Panc1 (cell line): ENCODE measurements at regions not wholly inside any gene's neighbourhood (a gene's known extent, or its start where the extent isn't known, plus 50 kb on each side); places are given as distances from the start of the nearest gene placed in this dataset.

Experiments
- ATAC-seq: fragments of 200-7000 bp; cut with Tn5 transposase; 2 replicates; pipeline ENCODE4 v1.9.1; 2020; ENCODE audit warnings: mild to moderate bottlenecking, moderate library complexity
- BruUV-seq: library from RNA; stranded (reverse); fragments of 400-500 nt; replicated peaks from 2 replicates; lab custom pipeline; 2021; lab: Mats Ljungman, UMichigan
- CTCF ChIA-PET: fragments of 300-600 bp; sonication (Branson Sonifier 250); formaldehyde crosslinking; loops from one replicate; lab custom pipeline; 2022; ENCODE audit warnings: antibody characterized with exemption; lab: Charles Lee
- POLR2A ChIA-PET: fragments of 300-600 bp; sonication (Branson Sonifier 250); formaldehyde crosslinking; loops from one replicate; lab custom pipeline; 2022; ENCODE audit warnings: antibody characterized with exemption; lab: Charles Lee
- DNase-seq: peaks from one replicate; pipeline ENCODE4 v3.0.0-alpha.2; 2010; ENCODE audit warnings: low read depth, low spot score
- H3K27ac ChIP-seq: 2 replicates; pipeline ENCODE4 v1.5.1; 2011; ENCODE audit warnings: mild to moderate bottlenecking, low read length, inconsistent platforms
- H3K27me3 ChIP-seq: fragments of 200-500 bp; sonication (Bioruptor generic); 2 replicates; pipeline ENCODE4 v1.6.0; 2014; ENCODE audit warnings: low read length, inconsistent platforms; ENCODE audit not compliant: control insufficient read depth, insufficient read depth
- H3K36me3 ChIP-seq: fragments of 200-500 bp; sonication (Bioruptor generic); 2 replicates; pipeline ENCODE4 v1.5.1; 2014; ENCODE audit warnings: inconsistent platforms, mild to moderate bottlenecking, low read length, moderate library complexity; ENCODE audit not compliant: control insufficient read depth, insufficient read depth
- H3K4me1 ChIP-seq: 2 replicates; pipeline ENCODE4 v1.5.1; 2011; ENCODE audit warnings: inconsistent platforms, mild to moderate bottlenecking, low read length, moderate library complexity; ENCODE audit not compliant: control insufficient read depth, insufficient read depth
- H3K4me3 ChIP-seq, 2 experiments: 2 replicates each; pipeline ENCODE4 v1.5.1; 2011 to 2012; ENCODE audit warnings: low read depth in 2 of 2, low read length in 2 of 2, mild to moderate bottlenecking in 2 of 2, inconsistent platforms in 1 of 2, moderate library complexity in 1 of 2
- H3K9me3 ChIP-seq: fragments of 200-500 bp; sonication (Bioruptor generic); 2 replicates; pipeline ENCODE4 v1.5.1; 2014; ENCODE audit warnings: low read depth, mild to moderate bottlenecking, inconsistent platforms, low read length, moderate library complexity; ENCODE audit not compliant: control insufficient read depth, insufficient read depth
- POLR2AphosphoS5 ChIP-seq: IDR thresholded peaks from 2 replicates; pipeline ENCODE4 v1.6.1; 2012; ENCODE audit warnings: mild to moderate bottlenecking, low read depth, low read length, moderate library complexity
- REST ChIP-seq, 2 experiments: IDR thresholded peaks; 2 replicates each; pipeline ENCODE4 v1.6.1; 2011 to 2012; ENCODE audit warnings: low read depth in 2 of 2, control low read depth in 1 of 2, low read length in 1 of 2, mild to moderate bottlenecking in 1 of 2, moderate library complexity in 1 of 2; ENCODE audit not compliant: insufficient read depth in 1 of 2
- SIN3A ChIP-seq: IDR thresholded peaks from 2 replicates; pipeline ENCODE4 v1.6.1; 2012; ENCODE audit warnings: low read depth, mild to moderate bottlenecking, low read length, moderate library complexity, borderline replicate concordance; ENCODE audit not compliant: insufficient read depth
- TCF7L2 ChIP-seq: IDR thresholded peaks from 2 replicates; pipeline ENCODE4 v1.6.1; 2011; ENCODE audit warnings: mild to moderate bottlenecking, low read depth, low read length, inconsistent platforms
- in situ Hi-C: cut with HindIII; loops from 2 replicates; pipeline ENCODE4 v1.10.0; 2016; ENCODE audit warnings: low sequenced_read_pairs, low pct_unique_long_range_greater_than_20kb
- intact Hi-C: fragments of 100-400 bp; cut with micrococcal nuclease; formaldehyde crosslinking; loops from one replicate; pipeline ENCODE4 v1.10.0; 2022; ENCODE audit not compliant: unreplicated experiment
- TF ChIP-seq, protein P1 (sequence below): fragments of 450-650 bp; IDR thresholded peaks from 2 replicates; pipeline ENCODE4 v1.5.1; 2017; ENCODE audit warnings: mild to moderate bottlenecking

- POLR2A ChIA-PET = no interaction called here
- TF ChIP-seq, protein P1, sequence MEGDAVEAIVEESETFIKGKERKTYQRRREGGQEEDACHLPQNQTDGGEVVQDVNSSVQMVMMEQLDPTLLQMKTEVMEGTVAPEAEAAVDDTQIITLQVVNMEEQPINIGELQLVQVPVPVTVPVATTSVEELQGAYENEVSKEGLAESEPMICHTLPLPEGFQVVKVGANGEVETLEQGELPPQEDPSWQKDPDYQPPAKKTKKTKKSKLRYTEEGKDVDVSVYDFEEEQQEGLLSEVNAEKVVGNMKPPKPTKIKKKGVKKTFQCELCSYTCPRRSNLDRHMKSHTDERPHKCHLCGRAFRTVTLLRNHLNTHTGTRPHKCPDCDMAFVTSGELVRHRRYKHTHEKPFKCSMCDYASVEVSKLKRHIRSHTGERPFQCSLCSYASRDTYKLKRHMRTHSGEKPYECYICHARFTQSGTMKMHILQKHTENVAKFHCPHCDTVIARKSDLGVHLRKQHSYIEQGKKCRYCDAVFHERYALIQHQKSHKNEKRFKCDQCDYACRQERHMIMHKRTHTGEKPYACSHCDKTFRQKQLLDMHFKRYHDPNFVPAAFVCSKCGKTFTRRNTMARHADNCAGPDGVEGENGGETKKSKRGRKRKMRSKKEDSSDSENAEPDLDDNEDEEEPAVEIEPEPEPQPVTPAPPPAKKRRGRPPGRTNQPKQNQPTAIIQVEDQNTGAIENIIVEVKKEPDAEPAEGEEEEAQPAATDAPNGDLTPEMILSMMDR = no peak
- TF ChIP-seq TCF7L2 (no peak), POLR2AphosphoS5 (no peak), SIN3A (no peak), REST (IDR thresholded peaks at IDR 0.05; ENCODE audit: insufficient read depth in 1 of 2, low read depth in 2 of 2, low read length in 1 of 2) (no peak)
- H3K9me3 ChIP-seq = no peaks in the 10 kb centered on the region
- intact Hi-C loops = no loop called here
- ATAC-seq (no peak), DNase-seq (no peak)
- CTCF ChIA-PET = no interaction called here
- no peaks in the 10 kb centered on the region for H3K36me3 ChIP-seq
- no TSS peak for BruUV-seq
- H3K27me3 ChIP-seq = no peaks in the 10 kb centered on the region
- in situ Hi-C loops = no loop called here
- H3K27ac ChIP-seq = no peak overlapping the region
- H3K4me3 ChIP-seq = no peak overlapping the region
- no peaks in the 10 kb centered on the region for H3K4me1 ChIP-seq
Measured at GRCh38 chr4:107500551-107500950, 219.5 kb downstream of the PAPSS1 start.

DNA sequence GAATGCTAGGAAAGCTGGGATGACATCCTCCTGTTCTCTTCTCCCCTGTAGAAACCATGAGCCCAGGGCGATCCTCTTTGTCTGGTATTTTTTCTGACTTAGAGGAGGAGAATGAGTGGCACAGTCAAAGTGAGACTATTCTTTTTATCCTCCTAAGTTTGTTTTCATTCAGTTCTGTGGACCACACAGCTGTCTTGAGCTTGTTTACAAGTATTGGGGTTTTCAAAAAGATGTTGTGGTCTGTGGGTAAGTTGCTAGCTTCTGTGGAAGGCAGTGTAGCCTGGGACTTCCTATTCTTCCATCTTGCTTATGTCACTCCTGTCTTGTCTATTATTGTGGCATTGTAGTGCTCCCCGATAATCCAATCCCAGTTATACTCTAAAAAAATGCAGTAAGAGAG lies 223.0 kb downstream of the PAPSS1 start:
- Histone ChIP-seq H3K27ac (no peak overlapping the region), H3K36me3 (no peaks in the 10 kb centered on the region), H3K9me3 (no peaks in the 10 kb centered on the region), H3K4me1 (no peaks in the 10 kb centered on the region), H3K27me3 (no peaks in the 10 kb centered on the region), H3K4me3 (no peak overlapping the region)
- CTCF ChIA-PET = no interaction called here
- intact Hi-C loops (no loop called here), in situ Hi-C loops (no loop called here)
- no peak for DNase-seq
- TF ChIP-seq POLR2AphosphoS5 = no peak
- no peak for TF ChIP-seq REST (IDR thresholded peaks at IDR 0.05; ENCODE audit: insufficient read depth in 1 of 2, low read depth in 2 of 2, low read length in 1 of 2)
- TF ChIP-seq SIN3A = no peak
- no peak for TF ChIP-seq TCF7L2
- TF ChIP-seq, protein P1 = no peak
- no TSS peak for BruUV-seq
- POLR2A ChIA-PET = no interaction called here
- no peak for ATAC-seq
